Osteocyte (in vitro differentiated cells): ENCODE measurements at regions not wholly inside any gene's neighbourhood (a gene's known extent, or its start where the extent isn't known, plus 50 kb on each side); places are given as distances from the start of the nearest gene placed in this dataset.

ENCODE experiments used
- DNase-seq: peaks from one replicate; pipeline ENCODE4 v3.0.0; 2021; ENCODE audit warnings: mixed read lengths; ENCODE audit not compliant: unreplicated experiment; ENCODE audit errors: extremely low spot score
- H3K27ac Mint-ChIP-seq: one replicate; pipeline ENCODE4 v1.8.0; 2021; ENCODE audit warnings: mild to moderate bottlenecking, mixed read lengths; ENCODE audit not compliant: unreplicated experiment
- H3K27me3 Mint-ChIP-seq: one replicate; pipeline ENCODE4 v1.8.0; 2021; ENCODE audit warnings: mixed read lengths; ENCODE audit not compliant: unreplicated experiment
- H3K36me3 Mint-ChIP-seq: one replicate; pipeline ENCODE4 v1.8.0; 2021; ENCODE audit warnings: mixed read lengths; ENCODE audit not compliant: unreplicated experiment
- H3K4me1 Mint-ChIP-seq: one replicate; pipeline ENCODE4 v1.8.0; 2021; ENCODE audit warnings: mixed read lengths; ENCODE audit not compliant: unreplicated experiment
- H3K4me3 Mint-ChIP-seq: one replicate; pipeline ENCODE4 v1.8.0; 2021; ENCODE audit warnings: mild to moderate bottlenecking, moderate library complexity, mixed read lengths; ENCODE audit not compliant: unreplicated experiment
- H3K9me3 Mint-ChIP-seq: one replicate; pipeline ENCODE4 v1.8.0; 2021; ENCODE audit warnings: mixed read lengths; ENCODE audit not compliant: unreplicated experiment
- TF ChIP-seq, protein P1 (sequence below): fragments of 200-600 bp; sonication (generic); IDR thresholded peaks from 2 replicates; pipeline ENCODE4 v1.5.0; 2021; ENCODE audit warnings: antibody characterized with exemption, mild to moderate bottlenecking, moderate library complexity

DNA sequence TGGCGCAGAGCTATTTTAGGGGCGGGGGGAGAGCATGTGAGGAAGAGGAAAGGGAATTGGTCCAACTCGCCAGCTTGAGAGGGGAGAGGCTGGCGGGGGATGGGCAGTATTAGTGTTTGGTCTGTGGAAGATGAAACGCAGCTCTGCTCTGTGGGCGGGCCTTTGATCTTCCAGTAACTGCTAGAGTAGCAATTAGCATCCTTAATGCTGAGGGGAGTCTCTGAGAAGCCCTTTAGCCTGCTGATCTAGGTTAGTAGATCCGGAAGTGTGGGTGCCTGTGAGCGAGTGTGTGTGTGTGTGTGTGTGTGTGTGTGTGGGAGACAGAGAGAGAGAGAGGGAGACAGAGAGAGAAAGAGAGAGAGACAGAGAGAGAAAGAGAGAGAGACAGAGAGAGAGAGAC, 117.2 kb upstream of the BACH2 start:
- Mint-ChIP-seq H3K36me3 (no peaks in the 10 kb centered on the region), H3K27ac (no peak overlapping the region), H3K4me3 (no peak overlapping the region), H3K27me3 (peaks cover 7% of the 10 kb centered on the region), H3K9me3 (no peaks in the 10 kb centered on the region), H3K4me1 (peaks cover 5% of the 10 kb centered on the region)
- TF ChIP-seq, protein P1, sequence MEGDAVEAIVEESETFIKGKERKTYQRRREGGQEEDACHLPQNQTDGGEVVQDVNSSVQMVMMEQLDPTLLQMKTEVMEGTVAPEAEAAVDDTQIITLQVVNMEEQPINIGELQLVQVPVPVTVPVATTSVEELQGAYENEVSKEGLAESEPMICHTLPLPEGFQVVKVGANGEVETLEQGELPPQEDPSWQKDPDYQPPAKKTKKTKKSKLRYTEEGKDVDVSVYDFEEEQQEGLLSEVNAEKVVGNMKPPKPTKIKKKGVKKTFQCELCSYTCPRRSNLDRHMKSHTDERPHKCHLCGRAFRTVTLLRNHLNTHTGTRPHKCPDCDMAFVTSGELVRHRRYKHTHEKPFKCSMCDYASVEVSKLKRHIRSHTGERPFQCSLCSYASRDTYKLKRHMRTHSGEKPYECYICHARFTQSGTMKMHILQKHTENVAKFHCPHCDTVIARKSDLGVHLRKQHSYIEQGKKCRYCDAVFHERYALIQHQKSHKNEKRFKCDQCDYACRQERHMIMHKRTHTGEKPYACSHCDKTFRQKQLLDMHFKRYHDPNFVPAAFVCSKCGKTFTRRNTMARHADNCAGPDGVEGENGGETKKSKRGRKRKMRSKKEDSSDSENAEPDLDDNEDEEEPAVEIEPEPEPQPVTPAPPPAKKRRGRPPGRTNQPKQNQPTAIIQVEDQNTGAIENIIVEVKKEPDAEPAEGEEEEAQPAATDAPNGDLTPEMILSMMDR = no peak
- no peak for DNase-seq

DNA sequence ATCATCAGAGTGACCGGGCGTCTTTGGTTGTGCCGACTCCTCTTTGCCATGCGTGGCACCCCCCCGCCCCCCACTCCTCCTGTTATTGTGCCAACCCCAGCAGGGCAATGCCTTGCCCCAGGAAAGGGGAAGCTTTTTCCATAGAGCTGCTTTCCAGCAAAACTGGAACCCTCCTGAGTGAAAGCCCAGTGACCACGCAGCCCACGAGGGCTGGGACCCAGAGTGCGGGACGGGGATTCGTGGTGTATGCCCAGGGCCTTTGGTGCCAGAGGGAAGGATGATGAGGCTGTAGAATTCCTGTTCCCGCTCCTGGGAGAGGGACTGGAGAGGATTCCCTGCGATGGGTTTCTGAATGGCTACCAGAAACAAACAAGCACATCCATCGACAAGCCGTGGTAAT, 116.8 kb upstream of the BACH2 start:
- Mint-ChIP-seq H3K4me3 (no peak overlapping the region), H3K27me3 (peaks cover 7% of the 10 kb centered on the region), H3K4me1 (peaks cover 5% of the 10 kb centered on the region), H3K9me3 (no peaks in the 10 kb centered on the region), H3K27ac (no peak overlapping the region), H3K36me3 (no peaks in the 10 kb centered on the region)
- no peak for DNase-seq
- TF ChIP-seq, protein P1 = no peak

DNA sequence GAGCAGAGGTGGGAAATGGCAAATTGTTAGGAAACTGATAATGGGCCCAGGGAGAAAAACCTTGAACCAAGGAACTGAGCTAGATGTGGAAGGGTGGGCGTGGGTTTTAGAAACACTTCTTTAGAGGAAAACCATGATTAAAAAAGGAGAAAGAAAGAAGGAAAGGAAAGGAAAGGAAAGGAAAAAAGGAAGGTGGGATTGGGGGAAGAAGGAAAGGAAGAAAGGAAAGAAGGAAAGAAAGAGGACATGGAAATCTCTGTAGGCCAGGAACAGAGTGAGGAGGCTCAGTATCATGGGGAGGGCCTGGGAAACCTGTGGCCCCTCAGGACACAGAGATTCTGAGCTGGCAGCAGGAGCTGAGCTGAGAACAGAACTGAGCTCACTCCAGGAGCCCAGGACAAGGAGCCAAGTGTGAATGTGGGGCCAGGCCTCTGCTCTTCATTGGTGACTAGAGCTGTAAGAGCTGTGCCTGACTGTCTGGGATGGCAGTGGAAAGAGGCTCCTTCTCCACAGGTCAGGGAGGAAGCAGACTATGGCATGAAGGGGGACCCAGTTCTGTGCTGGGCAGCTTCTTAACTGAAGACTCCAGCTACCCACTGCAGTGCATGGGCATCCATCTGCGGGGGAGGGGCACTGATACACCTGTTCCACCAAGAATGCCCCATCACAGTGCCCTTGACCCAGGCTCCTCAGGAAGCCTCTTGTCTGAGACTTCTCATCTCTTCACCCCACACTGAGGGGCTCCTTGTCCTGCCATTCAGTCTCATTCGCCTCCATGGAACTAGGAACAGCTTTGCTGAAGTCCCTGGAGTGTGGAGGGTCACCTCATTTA, 116.1 kb upstream of the BACH2 start:
- peaks cover 5% of the 10 kb centered on the region for H3K4me1 Mint-ChIP-seq
- H3K27me3 Mint-ChIP-seq = peaks cover 7% of the 10 kb centered on the region
- no peak for DNase-seq
- H3K4me3 Mint-ChIP-seq = no peak overlapping the region
- H3K9me3 Mint-ChIP-seq = no peaks in the 10 kb centered on the region
- H3K27ac Mint-ChIP-seq = no peak overlapping the region
- TF ChIP-seq, protein P1 = no peak
- H3K36me3 Mint-ChIP-seq = no peaks in the 10 kb centered on the region

DNA sequence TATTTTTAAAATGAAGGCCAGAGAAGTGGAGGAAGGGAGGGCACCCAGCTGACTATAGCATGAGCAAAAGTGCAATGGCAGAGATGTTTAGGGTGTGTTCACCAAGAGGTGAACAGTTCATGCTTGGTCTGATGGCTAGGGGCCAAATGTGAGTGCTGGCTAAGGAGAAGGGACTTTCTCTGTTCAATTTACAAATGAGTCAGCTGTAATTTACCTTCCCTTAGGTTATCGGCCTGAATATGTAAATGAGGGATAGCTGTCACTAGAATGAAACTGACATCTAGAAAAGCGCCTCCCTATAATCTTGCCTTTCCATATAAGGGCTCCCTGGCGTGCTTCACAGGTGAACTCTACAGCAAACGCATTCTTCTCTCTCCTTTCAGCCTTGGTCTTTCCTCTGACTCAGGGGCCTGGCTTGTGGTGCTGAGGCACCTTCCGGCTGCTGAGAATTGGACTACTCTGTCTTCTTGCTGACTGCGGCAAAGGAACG, 114.7 kb upstream of the BACH2 start:
- no peaks in the 10 kb centered on the region for H3K36me3 Mint-ChIP-seq
- H3K27me3 Mint-ChIP-seq = peaks cover 7% of the 10 kb centered on the region
- H3K4me1 Mint-ChIP-seq = peaks cover 5% of the 10 kb centered on the region
- no peak overlapping the region for H3K27ac Mint-ChIP-seq
- TF ChIP-seq, protein P1 = no peak
- no peak for DNase-seq
- H3K9me3 Mint-ChIP-seq = no peaks in the 10 kb centered on the region
- H3K4me3 Mint-ChIP-seq = no peak overlapping the region

DNA sequence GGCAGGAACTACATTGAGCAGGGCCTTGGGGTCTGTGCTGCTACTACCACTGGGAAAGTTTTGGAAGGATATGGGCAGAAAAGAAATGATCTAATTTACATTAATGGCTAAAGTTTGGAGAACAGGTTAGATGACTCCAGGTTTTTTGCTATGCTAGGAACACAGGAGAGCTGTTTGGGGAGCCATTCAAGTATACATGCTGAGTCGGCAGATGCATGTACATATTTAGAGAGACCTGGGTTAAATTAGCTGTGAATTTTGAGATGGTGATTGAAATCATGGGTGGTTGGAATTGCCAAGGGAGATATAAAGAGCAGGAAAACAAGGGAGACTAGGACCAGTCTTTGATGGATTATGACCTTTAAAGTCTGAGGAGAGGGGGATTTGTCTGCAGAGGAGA, 113.1 kb upstream of the BACH2 start:
- peaks cover 7% of the 10 kb centered on the region for H3K27me3 Mint-ChIP-seq

More for the DNA sequence above, 113.1 kb upstream of the BACH2 start:
- Mint-ChIP-seq H3K4me1 (peaks cover 8% of the 10 kb centered on the region), H3K36me3 (no peaks in the 10 kb centered on the region), H3K27ac (no peak overlapping the region), H3K9me3 (no peaks in the 10 kb centered on the region), H3K4me3 (no peak overlapping the region)
- DNase-seq = no peak
- TF ChIP-seq, protein P1 = no peak
